GM18507 (cell line): ENCODE measurements at regions not wholly inside any gene's neighbourhood (a gene's known extent, or its start where the extent isn't known, plus 50 kb on each side); places are given as distances from the start of the nearest gene placed in this dataset.

ENCODE experiments used
- DNase-seq: peaks from one replicate; pipeline ENCODE4 v3.0.0; 2011; ENCODE audit warnings: low read depth; ENCODE audit not compliant: insufficient read length; ENCODE audit errors: extremely low spot score
- FAIRE-seq: peaks from 2 replicates; lab custom pipeline; 2011; peaks lifted over from hg19 to GRCh38; lab: Jason Lieb, UNC

- DNase-seq (no peak), FAIRE-seq (no peak)
These were observed 457.7 kb downstream of the ANXA1 start for GRCh38 chr9:73609381-73609780.

- no peak for DNase-seq
- FAIRE-seq, result no peak
These were observed 459.4 kb downstream of the ANXA1 start for GRCh38 chr9:73611032-73611431.

GRCh38 chr9:73613092-73613701 is 461.5 kb downstream of the ANXA1 start:
- no peak for DNase-seq
- FAIRE-seq, result no peak

DNA sequence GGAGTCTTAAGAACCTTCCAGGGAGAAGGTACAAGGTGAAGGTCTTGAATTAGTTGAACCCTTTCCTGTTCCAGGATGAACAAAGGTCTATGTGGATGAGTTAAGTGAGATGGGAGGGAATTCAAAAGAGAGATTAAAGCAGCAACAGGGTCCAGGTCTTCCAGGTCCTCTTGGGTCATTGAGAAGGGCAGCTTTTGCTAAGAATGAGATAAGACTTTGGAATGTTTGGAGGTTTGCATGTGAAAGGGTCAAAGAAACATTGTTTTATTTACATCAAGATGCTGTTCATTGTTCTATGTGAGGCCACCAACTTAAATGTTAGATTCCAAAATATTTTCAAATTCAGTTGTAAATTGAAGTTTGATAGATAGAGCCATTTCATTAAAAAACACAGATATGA is 463.9 kb downstream of the ANXA1 start:
- no peak for DNase-seq
- FAIRE-seq, result no peak

DNA sequence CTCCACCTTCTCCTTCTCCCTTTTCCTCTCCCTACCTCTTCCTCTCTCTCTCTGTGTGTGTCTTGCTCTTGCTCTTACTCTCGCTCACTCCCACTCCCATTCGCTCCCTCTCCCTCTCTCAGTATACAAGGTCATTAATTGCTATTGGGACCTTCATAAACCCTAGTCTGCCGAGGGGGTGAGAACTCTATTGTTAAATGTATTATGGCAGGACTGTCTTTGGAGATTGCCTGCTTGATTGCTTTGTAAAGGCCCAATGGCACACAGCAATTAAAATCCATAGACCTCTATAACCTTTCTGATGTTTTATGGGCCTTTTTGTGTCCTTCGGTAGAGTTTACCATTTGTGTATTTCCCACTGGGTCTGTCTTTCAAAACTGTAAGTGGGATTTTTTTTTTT is 465.9 kb downstream of the ANXA1 start:
- DNase-seq (no peak), FAIRE-seq (no peak)

- no peak for DNase-seq
- FAIRE-seq, result no peak
These were observed 489.3 kb downstream of the ANXA1 start for GRCh38 chr9:73640971-73641370.

DNA sequence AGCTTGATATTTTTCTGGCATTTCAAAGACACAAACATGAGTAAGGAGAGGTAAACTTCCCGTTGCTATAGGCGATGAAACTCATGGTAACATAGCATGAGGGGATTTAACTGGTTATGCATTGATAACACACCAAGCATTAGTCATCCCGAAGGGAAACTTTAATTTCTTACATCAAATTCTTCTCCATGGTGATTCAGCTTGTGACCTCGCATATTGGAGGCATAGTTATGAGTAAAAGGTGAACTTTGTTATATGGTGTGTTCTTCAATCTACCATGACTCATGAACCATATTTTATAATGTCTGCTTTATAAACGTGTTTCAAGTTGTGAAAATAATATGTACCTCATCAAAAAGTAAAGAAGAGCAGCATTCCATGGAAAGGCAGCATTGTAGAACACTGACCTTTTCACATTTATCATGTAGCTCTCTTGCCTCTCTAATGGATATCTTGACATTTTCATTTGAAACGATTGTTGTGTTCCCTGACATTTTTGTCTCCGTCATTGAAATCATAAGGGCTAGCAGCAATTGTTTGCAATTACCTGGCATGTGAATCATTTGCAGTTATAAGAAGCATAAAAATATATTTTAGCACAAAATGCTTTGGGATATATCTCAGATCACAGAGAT is 491.8 kb downstream of the ANXA1 start:
- DNase-seq, result no peak
- no peak for FAIRE-seq

- FAIRE-seq (no peak), DNase-seq (no peak)
These were observed 495.9 kb downstream of the ANXA1 start for GRCh38 chr9:73647560-73647959.

DNA sequence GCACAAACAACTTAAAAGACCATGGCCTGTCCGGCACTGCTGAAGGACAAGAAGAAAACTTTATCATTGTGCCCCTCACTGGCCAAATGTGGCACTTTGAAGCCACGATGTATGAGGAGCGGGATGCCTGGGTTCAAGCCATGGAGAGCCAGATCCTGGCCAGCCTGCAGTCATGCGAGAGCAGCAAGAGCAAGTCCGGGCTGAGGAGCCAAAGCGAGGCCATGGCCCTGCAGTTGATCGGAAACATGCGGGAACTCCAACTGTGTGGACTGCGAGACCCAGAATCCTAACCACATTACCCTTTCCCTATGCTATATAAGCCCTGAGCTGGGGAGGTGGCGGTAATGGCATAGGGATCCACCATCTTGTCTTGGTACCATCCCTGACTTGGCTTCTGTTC is 497.9 kb downstream of the ANXA1 start:
- no peak for DNase-seq
- no peak for FAIRE-seq

DNA sequence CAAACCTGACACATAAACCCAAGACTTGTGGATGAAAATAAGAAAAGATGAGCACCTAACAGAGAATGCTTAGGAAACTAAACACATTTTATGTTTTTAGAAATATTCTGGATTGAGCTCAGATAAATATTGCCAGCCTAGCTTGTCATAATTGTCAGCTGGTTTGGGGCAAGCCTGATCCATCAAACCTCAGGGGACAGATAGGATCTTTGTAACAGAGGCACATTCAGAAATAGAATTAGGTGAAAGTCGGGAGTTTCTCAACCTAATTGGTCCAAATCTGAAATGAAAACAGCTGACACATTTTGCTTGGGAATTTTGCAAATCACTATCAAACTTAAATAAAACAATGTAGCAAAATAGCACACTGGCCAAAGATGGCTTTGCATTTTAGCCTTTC is 503.7 kb downstream of the ANXA1 start:
- no peak for FAIRE-seq
- no peak for DNase-seq

GRCh38 chr9:73655831-73656230 is 504.2 kb downstream of the ANXA1 start:
- FAIRE-seq (no peak), DNase-seq (no peak)

DNA sequence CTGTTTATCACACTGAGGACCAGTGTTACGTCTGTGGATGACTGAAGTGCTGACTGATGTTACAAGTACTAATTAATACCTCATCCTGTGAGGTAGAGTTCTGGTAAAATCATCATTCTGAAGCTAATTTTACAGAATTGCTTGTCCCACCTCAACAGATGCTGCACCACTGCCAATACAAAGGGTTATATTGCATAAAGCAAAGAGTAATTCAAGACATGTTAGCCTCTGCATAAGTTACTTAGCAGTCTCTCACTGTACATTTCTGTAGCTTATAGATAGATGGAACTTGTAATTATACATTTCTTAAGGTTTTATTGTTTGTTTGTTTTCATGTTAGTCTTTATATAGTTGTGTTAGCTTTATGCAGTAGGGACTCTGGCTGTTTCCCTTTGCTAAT is 513.6 kb downstream of the ANXA1 start:
- FAIRE-seq (no peak), DNase-seq (no peak)

DNA sequence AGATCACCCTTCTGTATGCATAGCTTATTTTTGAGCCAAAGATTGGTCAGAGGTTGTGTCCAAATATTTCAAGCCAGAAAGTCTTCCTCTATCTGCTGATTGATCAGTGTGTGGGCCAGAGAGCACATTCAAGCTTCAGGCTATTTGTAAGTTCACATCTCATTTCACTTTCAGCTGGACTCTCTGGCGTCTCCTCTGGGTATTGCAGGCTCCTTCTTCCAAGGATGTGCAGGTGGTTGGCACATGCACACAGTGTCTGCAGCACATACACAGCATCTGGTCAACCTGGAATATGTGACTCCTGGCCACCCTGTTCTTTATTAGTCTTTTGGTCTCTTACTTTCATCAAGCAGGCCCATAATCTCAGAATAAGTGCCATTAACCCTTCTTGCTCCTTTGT is 516.1 kb downstream of the ANXA1 start:
- FAIRE-seq (no peak), DNase-seq (no peak)

DNA sequence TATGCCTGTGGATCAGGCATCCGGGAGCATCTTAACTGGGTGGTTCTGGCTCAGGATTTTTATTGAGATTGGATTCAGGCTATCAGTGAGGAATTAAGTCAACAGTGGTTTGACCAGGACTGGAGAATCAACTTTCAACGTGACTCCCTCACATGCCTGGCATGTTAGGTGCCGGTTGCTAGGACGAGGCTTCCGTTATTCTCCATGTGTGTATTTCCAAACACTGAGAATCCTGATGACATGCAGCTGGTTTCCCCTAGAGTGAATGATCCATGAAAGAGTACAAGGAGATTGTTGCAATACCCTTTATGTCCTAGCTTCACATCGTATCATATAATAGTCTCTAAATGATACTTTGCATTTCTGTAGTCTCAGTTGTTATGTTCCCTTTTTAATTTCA is 529.2 kb downstream of the ANXA1 start:
- no peak for DNase-seq
- FAIRE-seq, result no peak

GRCh38 chr9:73682789-73683188 is 531.1 kb downstream of the ANXA1 start:
- FAIRE-seq (no peak), DNase-seq (no peak)

DNA sequence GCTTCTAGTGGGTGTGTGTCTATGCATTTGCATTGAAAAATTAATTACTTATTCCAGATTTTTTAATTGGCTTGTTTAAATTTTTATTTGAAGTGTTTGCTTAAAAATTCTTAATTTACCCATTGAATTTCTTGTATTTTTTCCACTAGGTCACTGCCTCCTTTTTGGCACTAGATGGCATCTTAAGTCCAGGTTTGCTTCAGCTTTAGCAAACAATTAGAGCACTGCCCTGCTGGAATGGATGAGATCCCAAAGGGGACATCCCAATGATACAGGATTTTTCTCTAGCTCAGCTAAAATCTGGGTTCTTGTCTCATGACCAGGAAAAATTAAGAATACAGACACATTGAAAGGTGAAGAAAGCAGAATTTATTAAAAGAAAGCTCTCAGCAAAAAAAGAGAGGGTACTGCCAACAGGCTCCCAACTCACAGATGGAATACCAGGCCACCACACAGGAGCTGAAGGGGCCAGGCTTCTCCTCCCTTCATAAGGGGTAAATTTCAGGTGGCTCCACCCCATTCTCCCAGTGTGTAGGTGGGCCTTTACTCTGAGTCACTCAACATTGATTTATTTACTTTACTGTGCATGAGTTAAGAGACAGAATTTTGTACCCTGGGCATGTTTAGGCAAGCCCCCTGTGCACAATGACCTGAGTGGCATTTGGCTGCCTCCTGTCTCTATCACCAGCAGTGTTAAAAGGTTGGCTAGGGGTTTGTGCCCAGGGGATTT is 532.4 kb downstream of the ANXA1 start:
- FAIRE-seq, result no peak
- no peak for DNase-seq

DNA sequence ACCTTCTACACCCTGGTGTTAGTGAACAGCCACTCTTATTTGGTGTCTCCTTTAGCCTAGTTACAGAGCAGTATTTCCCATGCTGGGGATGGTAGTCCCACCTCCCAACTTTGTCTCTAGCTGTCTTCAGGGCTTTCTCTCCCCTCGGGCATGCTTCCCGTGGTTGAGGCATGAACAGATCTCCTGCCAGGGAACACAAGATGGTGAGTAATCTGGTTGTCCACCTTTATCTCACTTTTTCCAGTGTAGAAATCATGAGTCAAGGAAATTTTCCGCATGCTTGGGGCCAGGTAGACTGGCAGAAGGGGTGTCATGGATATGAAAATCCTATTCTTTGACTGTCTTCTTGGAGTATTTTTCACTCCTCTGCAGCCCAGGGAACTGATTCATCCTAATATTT is 532.9 kb downstream of the ANXA1 start:
- FAIRE-seq (no peak), DNase-seq (no peak)

- no peak for DNase-seq
- FAIRE-seq, result no peak
These were observed 534.1 kb downstream of the ANXA1 start for GRCh38 chr9:73685786-73686185.

- FAIRE-seq (no peak), DNase-seq (no peak)
These were observed 537.6 kb downstream of the ANXA1 start for GRCh38 chr9:73689051-73689870.

DNA sequence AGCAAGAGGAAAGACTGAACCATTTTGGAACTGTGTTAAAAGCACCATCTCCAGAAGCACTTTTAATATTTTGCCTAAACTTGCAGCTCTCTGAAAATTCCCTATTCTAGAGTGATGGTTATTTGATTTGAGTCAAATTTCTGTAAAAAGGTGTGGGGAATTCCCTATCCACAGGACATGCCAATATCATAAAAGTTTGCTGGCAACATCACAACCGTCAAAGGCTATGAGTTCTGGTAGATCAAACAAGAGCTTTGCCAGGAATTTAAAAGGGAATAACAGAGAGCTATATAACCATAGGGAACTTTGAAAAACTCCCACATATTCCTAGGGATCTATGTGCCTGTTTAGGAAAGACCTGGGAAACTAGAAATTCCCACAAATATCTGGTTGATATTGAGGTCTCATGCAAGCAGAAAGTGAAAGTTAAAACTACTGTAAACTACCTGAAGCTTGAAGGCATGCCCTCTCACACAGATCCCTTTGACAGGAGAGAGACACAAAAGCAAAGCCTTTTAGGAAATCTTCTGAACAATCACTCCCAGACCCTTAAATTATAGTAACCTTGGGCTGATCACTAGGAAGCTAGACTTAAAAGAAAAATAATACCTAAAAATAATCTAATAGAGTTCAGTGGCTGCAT is 549.9 kb downstream of the ANXA1 start:
- DNase-seq (no peak), FAIRE-seq (no peak)
